ENCODE measurements at regions not wholly inside any gene's neighbourhood (a gene's known extent, or its start where the extent isn't known, plus 50 kb on each side); places are given as distances from the start of the nearest gene placed in this dataset.
"Not testable (repeated sequence)": the region's sequence is repeated elsewhere in the genome, so short reads cannot be mapped to it uniquely, and the experiment has no call there.

GRCh38 chr22:22788460-22789037 lies 99.1 kb upstream of the IGLL5 start:
- TF ChIP-seq POLR2A (IDR thresholded peaks at IDR 0.05) (no peak), CTCF (IDR thresholded peaks at IDR 0.05) (no peak)
- no peaks in the 10 kb centered on the region for H3K36me3 ChIP-seq (replicated peaks in 1 of 2)
- no peaks in the 10 kb centered on the region for H3K4me1 ChIP-seq (replicated peaks in 1 of 2)
- no peaks in the 10 kb centered on the region for H3K27me3 ChIP-seq
- 74 to 80% (median 80%) methylated on average over 3 to 9 of the region's 9 CpGs for WGBS, 4 donors
- no peak overlapping the region for H3K4me3 ChIP-seq
- DNase-seq: no peak
- H3K27ac ChIP-seq: no peak overlapping the region
- intact Hi-C loops (cut with DNase I): no loop called here
- no peaks in the 10 kb centered on the region for H3K9me3 ChIP-seq (replicated peaks in 1 of 3)

GRCh38 chr22:22789233-22789921 lies 98.2 kb upstream of the IGLL5 start:
- TF ChIP-seq CTCF (IDR thresholded peaks at IDR 0.05): no peak
- TF ChIP-seq POLR2A (IDR thresholded peaks at IDR 0.05): no peak
- H3K4me1 ChIP-seq (replicated peaks in 1 of 2): no peaks in the 10 kb centered on the region
- no peak overlapping the region for H3K27ac ChIP-seq
- peak in 2 of 7 donors; percentile 14 to 24 for DNase-seq
- no peak overlapping the region for H3K4me3 ChIP-seq
- intact Hi-C loops (cut with DNase I): no loop called here
- no peaks in the 10 kb centered on the region for H3K27me3 ChIP-seq
- WGBS, 4 donors: 56 to 83% (median 74%) methylated on average over 1 to 2 of the region's 2 CpGs
- no peaks in the 10 kb centered on the region for H3K36me3 ChIP-seq (replicated peaks in 1 of 2)
- no peaks in the 10 kb centered on the region for H3K9me3 ChIP-seq (replicated peaks in 1 of 3)

GRCh38 chr22:22789922-22790845 lies 97.4 kb upstream of the IGLL5 start:
- intact Hi-C loops (cut with DNase I): no loop called here
- no peak for DNase-seq
- TF ChIP-seq POLR2A (IDR thresholded peaks at IDR 0.05) (no peak), CTCF (IDR thresholded peaks at IDR 0.05) (no peak)
- H3K4me1 ChIP-seq (replicated peaks in 1 of 2): no peaks in the 10 kb centered on the region
- no peak overlapping the region for H3K27ac ChIP-seq
- no peaks in the 10 kb centered on the region for H3K27me3 ChIP-seq
- H3K4me3 ChIP-seq: no peak overlapping the region
- H3K36me3 ChIP-seq (replicated peaks in 1 of 2): no peaks in the 10 kb centered on the region
- 88 to 98% (median 94%) methylated on average over 5 to 6 of the region's 6 CpGs for WGBS, 4 donors
- no peaks in the 10 kb centered on the region for H3K9me3 ChIP-seq (replicated peaks in 1 of 3)

GRCh38 chr22:22791438-22792181 lies 96.0 kb upstream of the IGLL5 start:
- DNase-seq: no peak
- Histone ChIP-seq H3K36me3 (replicated peaks in 1 of 2) (no peaks in the 10 kb centered on the region), H3K27ac (no peak overlapping the region), H3K27me3 (no peaks in the 10 kb centered on the region), H3K4me1 (replicated peaks in 1 of 2) (no peaks in the 10 kb centered on the region), H3K9me3 (replicated peaks in 1 of 3) (no peaks in the 10 kb centered on the region), H3K4me3 (no peak overlapping the region)
- intact Hi-C loops (cut with DNase I): no loop called here
- 58 to 68% (median 63%) methylated on average over 6 to 10 of the region's 10 CpGs for WGBS, 4 donors
- TF ChIP-seq CTCF (IDR thresholded peaks at IDR 0.05): no peak
- TF ChIP-seq POLR2A (IDR thresholded peaks at IDR 0.05): no peak

GRCh38 chr22:22792205-22792786 lies 95.3 kb upstream of the IGLL5 start:
- H3K4me1 ChIP-seq (replicated peaks in 1 of 2); H3K36me3 ChIP-seq (replicated peaks in 1 of 2); intact Hi-C loops (cut with DNase I); DNase-seq; H3K4me3 ChIP-seq; H3K27me3 ChIP-seq; H3K27ac ChIP-seq; H3K9me3 ChIP-seq (replicated peaks in 1 of 3): not testable (repeated sequence)
- WGBS, 4 donors: 90 to 100% (median 95%) methylated on average over 2 to 4 of the region's 4 CpGs

GRCh38 chr22:22795639-22796038 lies 92.0 kb upstream of the IGLL5 start:
- H3K4me3 ChIP-seq; H3K36me3 ChIP-seq (replicated peaks in 1 of 2); H3K27ac ChIP-seq; intact Hi-C loops (cut with DNase I); H3K27me3 ChIP-seq; DNase-seq; H3K9me3 ChIP-seq (replicated peaks in 1 of 3); H3K4me1 ChIP-seq (replicated peaks in 1 of 2): not testable (repeated sequence)
- WGBS, 4 donors: 69 to 100% (median 85%) methylated on average over 1 to 2 of the region's 2 CpGs

Measured in adrenal gland (tissue), 9 donors.